ENCODE measurements at regions not wholly inside any gene's neighbourhood (a gene's known extent, or its start where the extent isn't known, plus 50 kb on each side); places are given as distances from the start of the nearest gene placed in this dataset.
"Not testable (repeated sequence)": the region's sequence is repeated elsewhere in the genome, so short reads cannot be mapped to it uniquely, and the experiment has no call there.

GRCh38 chr9:88278036-88278435 is 110.2 kb upstream of the SPIN1 start:
- DNase-seq, result no peak

- DNase-seq, result no peak
Observed at GRCh38 chr9:88274078-88274477, 114.2 kb upstream of the SPIN1 start.

DNA sequence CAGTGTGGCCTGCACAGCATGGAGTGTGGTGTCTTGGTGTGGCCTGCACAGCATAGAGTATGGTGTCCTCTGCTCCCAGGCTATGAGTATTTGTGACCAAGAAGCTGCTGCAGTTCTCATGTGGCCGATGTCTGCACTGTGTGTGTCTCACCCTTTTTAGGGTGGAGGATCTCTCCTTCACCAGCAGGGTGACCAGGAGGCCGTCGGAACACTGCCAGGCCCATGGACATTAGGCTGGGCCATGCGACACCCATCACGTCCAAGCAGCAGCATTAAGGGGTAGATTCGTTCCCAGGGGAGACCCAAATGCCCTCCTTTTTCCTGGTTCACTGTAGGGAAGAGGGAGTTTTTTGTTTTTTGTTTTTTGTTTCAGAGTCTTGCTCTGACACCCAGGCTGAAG is 115.3 kb upstream of the SPIN1 start:
- DNase-seq, result no peak

GRCh38 chr9:88270413-88270812 is 117.8 kb upstream of the SPIN1 start:
- DNase-seq, result no peak

- DNase-seq, result no peak
Observed at GRCh38 chr9:88268886-88269285, 119.4 kb upstream of the SPIN1 start.

- DNase-seq, result no peak
Observed at GRCh38 chr9:88267283-88267682, 121.0 kb upstream of the SPIN1 start.

DNA sequence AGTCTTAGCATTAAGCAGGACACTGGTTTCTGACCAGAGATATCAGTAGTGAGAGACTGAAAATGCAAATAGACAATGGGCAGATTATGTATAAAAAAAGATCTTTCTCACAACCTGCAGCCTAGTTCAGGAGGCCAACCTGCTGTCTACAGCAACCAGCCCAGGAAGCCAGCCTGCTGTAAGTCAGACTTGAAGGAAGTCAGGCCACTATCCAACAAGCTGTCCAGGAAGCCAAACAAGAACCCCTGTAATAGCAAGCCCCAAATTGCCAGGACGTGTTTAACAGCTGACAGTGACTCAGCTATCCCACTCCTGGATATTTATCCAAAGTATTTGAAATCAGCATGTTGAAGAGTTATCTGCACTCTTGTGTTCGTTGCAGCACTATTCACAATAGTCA is 121.8 kb upstream of the SPIN1 start:
- DNase-seq, result no peak

DNA sequence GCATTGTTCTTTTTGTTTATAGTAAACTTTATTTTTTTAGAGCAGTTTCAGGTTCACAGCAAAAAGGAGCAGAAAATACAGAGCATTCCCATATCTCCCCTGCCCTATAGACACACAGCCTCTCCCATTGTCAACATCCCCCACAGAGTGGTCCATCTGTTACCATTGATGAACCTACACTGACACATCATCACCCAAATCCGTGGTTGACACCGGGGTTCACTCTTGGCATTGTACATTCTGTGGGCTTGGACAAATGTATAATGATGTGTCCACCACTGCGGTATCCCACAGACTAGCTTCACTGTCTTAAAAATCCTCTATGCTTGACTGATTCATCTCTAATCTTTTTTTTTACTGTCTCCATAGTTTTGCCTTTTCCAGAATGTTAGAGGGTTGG is 120.7 kb upstream of the SPATA31C2 start:
- DNase-seq, result no peak

- DNase-seq, result no peak
Observed at GRCh38 chr9:88258601-88259000, 120.3 kb upstream of the SPATA31C2 start.

GRCh38 chr9:88258024-88258423 is 119.7 kb upstream of the SPATA31C2 start:
- no peak for DNase-seq

DNA sequence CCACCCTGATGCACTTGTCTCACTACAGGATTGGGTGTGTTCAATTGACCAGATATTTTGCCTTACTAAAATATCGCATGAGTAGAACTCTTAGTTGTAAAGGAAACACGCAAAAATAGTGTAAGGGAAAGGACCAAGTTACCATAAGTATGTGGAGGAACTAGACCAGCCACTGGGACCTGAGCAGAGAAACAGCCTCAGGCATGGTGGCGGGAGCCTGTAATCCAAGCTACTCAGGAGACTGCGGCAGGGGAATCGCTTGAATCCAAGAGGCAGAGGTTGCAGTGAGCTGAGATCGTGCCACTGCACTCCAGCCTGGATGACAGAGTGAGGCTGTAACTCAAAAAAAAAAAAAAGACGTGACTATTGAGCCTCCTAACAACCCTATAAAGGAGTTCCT is 117.9 kb upstream of the SPATA31C2 start:
- DNase-seq, result no peak

DNA sequence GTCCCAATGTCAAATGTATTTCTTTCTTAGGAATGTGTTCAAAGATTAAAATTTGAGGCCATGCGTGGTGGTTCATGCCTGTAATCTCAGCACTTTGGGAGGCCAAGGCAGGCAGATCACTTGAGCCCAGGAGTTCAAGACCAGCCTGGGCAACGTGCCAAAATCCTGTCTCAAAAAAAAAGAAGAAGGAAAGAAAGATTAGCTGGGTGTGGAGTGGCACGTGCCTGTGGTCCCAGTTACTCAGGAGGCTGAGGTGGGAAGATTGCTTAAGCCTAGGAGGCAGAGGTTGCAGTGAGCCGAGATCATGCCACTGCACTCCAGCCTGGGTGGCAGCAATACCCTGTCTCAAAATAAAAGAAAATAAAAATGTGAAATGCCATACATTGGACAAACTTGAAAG is 117.5 kb upstream of the SPATA31C2 start:
- not testable (repeated sequence) for DNase-seq

GRCh38 chr9:88251903-88252302 is 113.6 kb upstream of the SPATA31C2 start:
- DNase-seq, result no peak

DNA sequence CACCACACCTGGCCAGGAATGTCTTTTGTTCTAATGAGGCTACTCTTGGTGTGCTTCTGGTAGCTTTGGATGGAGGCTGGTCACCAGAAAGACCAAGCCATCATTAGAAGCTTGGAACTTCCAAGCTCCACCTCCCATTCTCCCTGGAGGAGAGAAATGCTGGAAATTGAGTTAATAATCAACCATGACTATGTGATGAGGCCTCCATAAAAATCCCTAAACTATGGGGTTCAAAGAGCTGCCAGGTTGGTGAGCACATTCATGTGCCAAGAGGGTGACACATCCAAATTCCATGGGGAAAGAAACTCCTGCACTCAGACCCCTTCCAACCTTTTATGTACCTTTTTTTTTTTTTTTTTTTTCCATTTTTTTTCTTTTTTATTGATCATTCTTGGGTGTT is 105.5 kb upstream of the SPATA31C2 start:
- no peak for DNase-seq

GRCh38 chr9:88242879-88243278 is 104.6 kb upstream of the SPATA31C2 start:
- no peak for DNase-seq

DNA sequence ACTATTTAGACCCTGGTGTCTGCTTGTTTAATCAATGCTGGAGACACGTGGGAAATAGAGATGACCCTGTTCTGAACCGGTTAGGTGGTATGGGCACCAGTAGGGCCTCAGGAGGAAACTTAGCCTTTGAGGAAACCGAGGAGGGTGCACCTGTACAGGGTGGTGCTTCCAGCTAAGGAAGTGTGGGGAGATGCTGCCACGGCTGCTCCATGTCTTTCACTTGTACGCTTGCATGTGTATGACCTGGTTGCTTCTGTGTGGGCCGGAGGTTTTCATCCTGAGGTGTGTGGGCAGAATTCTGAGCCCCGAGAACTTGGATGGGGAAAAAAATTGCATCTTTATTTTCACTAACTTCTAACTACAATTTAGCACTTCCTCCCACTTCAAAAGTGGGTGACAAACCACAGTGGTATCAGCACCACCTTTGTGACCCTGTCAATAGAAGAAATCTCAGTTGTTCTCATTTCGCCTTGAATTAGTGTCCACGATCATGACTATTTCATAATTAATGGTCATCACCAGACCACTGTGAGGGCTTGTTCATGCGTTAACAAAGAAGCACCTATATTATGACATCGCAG is 99.8 kb upstream of the SPATA31C2 start:
- DNase-seq, result no peak

DNA sequence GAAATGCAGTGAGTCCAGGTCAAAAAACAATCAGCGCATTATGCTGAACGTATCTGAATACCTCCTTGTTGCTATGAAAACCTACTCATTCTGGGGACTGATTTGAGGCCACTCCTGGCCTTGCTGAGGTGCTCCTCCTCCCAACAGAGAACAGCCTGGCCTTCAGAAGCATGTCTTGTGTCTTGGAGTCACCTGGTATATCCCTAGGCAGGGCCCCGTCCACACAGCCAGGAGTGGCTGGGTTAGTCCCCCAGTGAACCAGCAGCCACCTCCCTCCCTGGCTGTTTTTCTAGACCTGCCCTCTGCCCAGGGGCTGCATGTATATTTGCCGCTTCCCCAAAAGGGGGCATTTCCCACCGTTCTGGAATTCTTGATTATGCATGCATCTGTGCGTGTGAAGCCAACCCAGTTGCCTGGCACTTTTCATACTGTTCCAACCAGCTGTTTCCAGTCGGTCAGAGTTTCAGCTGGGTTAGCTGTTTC is 99.2 kb upstream of the SPATA31C2 start:
- no peak for DNase-seq

DNA sequence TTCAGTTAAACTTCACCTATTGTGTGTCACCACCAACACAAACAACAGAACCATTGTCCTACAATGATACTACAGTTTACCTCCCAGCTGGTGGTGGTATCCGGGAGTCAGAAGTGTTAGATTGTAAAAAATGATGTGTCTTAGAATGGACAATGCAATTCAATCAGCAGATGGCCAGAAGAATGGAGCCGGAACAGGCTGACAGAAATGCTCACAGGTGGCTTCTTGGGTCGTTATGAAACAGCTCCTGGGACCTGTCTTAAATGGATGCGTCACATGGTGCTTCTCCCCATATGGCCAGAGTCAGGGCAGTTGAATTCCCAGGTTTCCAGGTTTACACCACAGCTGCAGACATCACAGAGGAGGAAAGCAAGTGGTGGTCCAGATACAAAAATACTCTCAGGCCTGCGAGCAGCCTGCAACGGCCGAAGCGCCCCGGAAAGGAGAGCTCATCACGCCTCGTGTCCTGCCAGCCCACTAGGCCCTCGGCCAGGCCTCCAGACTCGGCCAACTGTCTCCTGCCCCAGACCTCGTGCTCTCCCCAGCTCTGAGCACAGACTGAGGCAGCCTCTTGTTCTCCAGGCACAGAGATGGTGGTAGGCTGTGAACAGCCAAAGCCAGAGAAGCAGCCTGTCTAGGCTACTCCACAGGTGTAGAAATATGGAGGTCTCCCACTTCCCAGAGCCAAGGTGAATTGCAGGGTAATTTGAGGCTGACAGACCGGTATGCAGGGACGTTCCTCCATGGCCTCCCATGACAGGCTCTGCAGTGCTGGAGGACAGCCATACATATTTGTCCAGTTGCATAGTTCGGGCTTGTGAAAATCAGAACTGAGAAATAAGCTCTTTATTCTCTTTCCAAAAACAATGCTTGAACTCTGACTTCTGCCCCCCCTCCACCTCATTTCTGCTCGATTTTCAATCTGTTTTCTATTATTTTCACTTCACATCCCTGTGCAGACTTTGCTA is 98.5 kb upstream of the SPATA31C2 start:
- DNase-seq, result no peak

GRCh38 chr9:88235615-88236014 is 97.3 kb upstream of the SPATA31C2 start:
- no peak for DNase-seq

- no peak for DNase-seq
Observed at GRCh38 chr9:88234114-88234513, 95.8 kb upstream of the SPATA31C2 start.

DNA sequence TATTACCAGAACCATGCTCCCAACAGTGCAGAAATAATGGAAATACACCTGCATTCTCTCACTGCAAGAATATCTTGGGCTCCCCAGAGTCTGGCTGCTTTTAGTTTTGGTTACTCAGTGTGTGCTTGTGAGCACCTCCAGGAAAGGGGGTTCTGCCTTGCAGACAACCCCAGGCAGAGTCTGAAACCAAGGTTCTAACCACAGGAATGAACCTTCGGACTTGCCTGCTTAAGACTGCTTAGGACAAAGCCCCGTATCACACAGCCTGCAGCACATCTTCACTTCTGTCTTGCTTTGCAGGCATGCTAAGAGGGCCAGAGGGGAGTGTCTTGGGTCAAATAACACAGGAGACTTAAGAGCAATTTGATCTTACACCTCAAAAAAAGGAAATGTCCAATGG is 94.8 kb upstream of the SPATA31C2 start:
- no peak for DNase-seq

GRCh38 chr9:88230612-88231011 is 92.3 kb upstream of the SPATA31C2 start:
- DNase-seq, result no peak

GRCh38 chr9:88229434-88229833 is 91.2 kb upstream of the SPATA31C2 start:
- no peak for DNase-seq

DNA sequence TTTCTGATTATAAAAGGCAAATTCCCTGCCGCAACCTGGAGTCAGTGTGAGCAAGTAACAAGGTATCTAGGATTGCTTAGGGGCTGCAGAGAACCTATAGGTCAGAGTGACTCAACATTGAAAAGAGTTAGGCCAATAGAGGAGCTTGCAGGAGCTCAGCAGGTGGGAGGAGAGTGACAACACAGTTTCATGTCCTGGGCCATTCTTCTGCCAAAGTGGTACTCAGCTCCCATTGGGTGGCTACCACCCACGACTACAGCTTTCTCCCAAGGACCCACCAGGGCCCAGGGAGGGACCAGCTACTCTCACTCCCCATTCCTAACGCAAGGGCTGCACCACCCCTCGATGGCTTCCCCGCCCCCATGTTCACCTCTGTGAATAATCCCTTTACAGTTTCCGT is 86.7 kb upstream of the SPATA31C2 start:
- DNase-seq, result no peak
